Fibroblast of lung (primary cell): ENCODE measurements at regions not wholly inside any gene's neighbourhood (a gene's known extent, or its start where the extent isn't known, plus 50 kb on each side); places are given as distances from the start of the nearest gene placed in this dataset.

Source experiments
- CTCF ChIP-seq, 2 donors: IDR thresholded peaks in 1 of 2; conservative IDR thresholded peaks in 1 of 2; 1 replicate in 1 of 2; 2 replicates in 1 of 2; pipeline ENCODE4 v1.5.1; 2011 to 2012; ENCODE audit warnings: low read length in 2 of 2, control low read depth in 1 of 2, inconsistent platforms in 1 of 2, low read depth in 1 of 2, mild to moderate bottlenecking in 1 of 2
- EZH2 ChIP-seq: IDR thresholded peaks from 2 replicates; pipeline ENCODE4 v1.5.1; 2012; ENCODE audit warnings: low read length, control low read depth, mild to moderate bottlenecking; ENCODE audit errors: missing control alignments

DNA sequence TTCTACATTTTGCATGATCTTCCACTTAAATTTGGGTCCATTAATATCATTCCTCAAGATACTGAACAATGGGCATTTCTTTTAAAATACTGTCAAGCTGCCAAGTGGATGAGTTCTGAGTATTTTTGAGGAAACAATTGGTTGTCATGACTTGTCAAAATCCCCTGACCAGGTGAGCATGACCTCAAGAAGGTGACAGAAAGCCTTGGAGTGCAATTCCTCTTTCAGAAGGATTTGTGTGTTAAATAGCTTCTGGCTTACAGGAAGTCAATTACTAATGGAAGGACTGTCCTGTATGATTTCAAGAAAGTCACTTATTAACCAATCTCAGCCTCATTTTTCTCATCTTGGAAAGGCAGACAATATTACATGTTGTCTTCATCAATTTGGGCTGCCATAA is 460.6 kb downstream of the TSN start:
- TF ChIP-seq CTCF (conservative IDR thresholded peaks at IDR 0.05 in 1 of 2, IDR thresholded peaks at IDR 0.05 in 1 of 2; ENCODE audit: low read depth in 1 of 2, low read length in 2 of 2) (no peak), EZH2 (no peak)
